HepG2 (cell line): ENCODE measurements at regions not wholly inside any gene's neighbourhood (a gene's known extent, or its start where the extent isn't known, plus 50 kb on each side); places are given as distances from the start of the nearest gene placed in this dataset.

Experiments
- ATAC-seq: fragments of 200-7000 bp; cut with Tn5 transposase; 3 replicates; pipeline ENCODE4 v1.9.1; 2020; ENCODE audit warnings: mild to moderate bottlenecking, moderate library complexity
- BruUV-seq: library from RNA; stranded (reverse); fragments of 400-500 nt; replicated peaks from 2 replicates; lab custom pipeline; 2021; lab: Mats Ljungman, UMichigan
- CTCF ChIA-PET: fragments of 300-600 bp; formaldehyde crosslinking; extraction: SDS; loops from one replicate; lab custom pipeline; 2021; ENCODE audit warnings: low total read pairs, inconsistent platforms, low intra/inter-chr PET ratio; lab: Yijun Ruan, JAX
- POLR2A ChIA-PET: fragments of 350-600 bp; sonication (Branson Sonifier 250); formaldehyde crosslinking; loops from one replicate; lab custom pipeline; 2020; ENCODE audit warnings: antibody characterized with exemption, inconsistent platforms; lab: Yijun Ruan, JAX
- DNase-seq: peaks from one replicate; pipeline ENCODE4 v3.0.0-alpha.2; 2015; ENCODE audit warnings: low spot score
- FAIRE-seq: peaks from 3 replicates; lab custom pipeline; 2011; peaks lifted over from hg19 to GRCh38; lab: Jason Lieb, UNC
- H2AFZ ChIP-seq: one replicate; pipeline ENCODE4 v1.6.1; 2011; ENCODE audit warnings: low read length, inconsistent platforms
- H3K27ac ChIP-seq: fragments of 300-600 bp; 3 replicates; pipeline ENCODE4 v1.8.0; 2011; ENCODE audit warnings: mixed run types, mild to moderate bottlenecking, mixed read lengths, low read length, inconsistent platforms; ENCODE audit not compliant: insufficient read depth; ENCODE audit errors: extremely low read length
- H3K27me3 ChIP-seq, 2 experiments: fragments of 200-600 bp in 1 of 2; 2 replicates in 1 of 2; 3 replicates in 1 of 2; pipeline versions ENCODE4 v1.6.0 to v1.8.0; 2011; ENCODE audit warnings: low read length in 2 of 2, mild to moderate bottlenecking in 2 of 2, moderate library complexity in 2 of 2, inconsistent platforms in 1 of 2; ENCODE audit not compliant: insufficient read depth in 2 of 2, control insufficient read depth in 1 of 2
- H3K36me3 ChIP-seq, 2 experiments: fragments of 200-600 bp in 1 of 2; replicated peaks in 1 of 2; 2 replicates in 1 of 2; 3 replicates in 1 of 2; pipeline versions ENCODE4 v1.5.1 to v1.8.0; 2011; ENCODE audit warnings: low read length in 2 of 2, inconsistent platforms in 1 of 2; ENCODE audit not compliant: insufficient read depth in 2 of 2, control insufficient read depth in 1 of 2
- H3K4me1 ChIP-seq: 2 replicates; pipeline ENCODE4 v1.5.1; 2012; ENCODE audit warnings: low read length, inconsistent platforms; ENCODE audit not compliant: insufficient read depth
- H3K4me2 ChIP-seq: 2 replicates; pipeline ENCODE4 v1.6.0; 2011; ENCODE audit warnings: low read depth, low read length, inconsistent platforms
- H3K4me3 ChIP-seq, 3 experiments: fragments of 200-600 bp in 1 of 3; sonication (generic), shearing (Covaris generic) in 1 of 3; replicated peaks in 1 of 3; 2 replicates each; pipeline ENCODE4 v1.5.1; 2011 to 2016; ENCODE audit warnings: low read length in 3 of 3, inconsistent platforms in 2 of 3, low read depth in 2 of 3, mild to moderate bottlenecking in 2 of 3, control low read depth in 1 of 3, mixed read lengths in 1 of 3; ENCODE audit not compliant: insufficient read depth in 1 of 3
- H3K79me2 ChIP-seq: one replicate; pipeline ENCODE4 v1.6.1; 2011; ENCODE audit warnings: low read length, inconsistent platforms; ENCODE audit not compliant: insufficient read depth
- H3K9ac ChIP-seq: 2 replicates; pipeline ENCODE4 v1.6.0; 2011; ENCODE audit warnings: mild to moderate bottlenecking, low read depth, low read length, inconsistent platforms; ENCODE audit not compliant: insufficient read depth
- H3K9me3 ChIP-seq: 2 replicates; pipeline ENCODE4 v1.5.1; 2012; ENCODE audit warnings: mild to moderate bottlenecking, low read length
- H4K20me1 ChIP-seq: 2 replicates; pipeline ENCODE4 v1.6.0; 2011; ENCODE audit warnings: inconsistent platforms, mild to moderate bottlenecking, low read length, moderate library complexity; ENCODE audit not compliant: insufficient read depth
- GPBP1L1 ChIP-seq: sonication (generic); formaldehyde crosslinking; IDR thresholded peaks from 2 replicates; pipeline ENCODE4 v1.5.0; 2020; ENCODE audit warnings: mild to moderate bottlenecking, missing genetic modification reagents
- GPN1 ChIP-seq: sonication (generic); formaldehyde crosslinking; IDR thresholded peaks from 2 replicates; pipeline ENCODE4 v1.5.1; 2020; ENCODE audit warnings: missing genetic modification reagents, borderline replicate concordance
- HNRNPL ChIP-seq: fragments of 200-400 bp; formaldehyde crosslinking; IDR thresholded peaks from 2 replicates; pipeline ENCODE4 v1.6.1; 2017; ENCODE audit warnings: mild to moderate bottlenecking, low read depth, low read length
- HOMEZ ChIP-seq: IDR thresholded peaks from 2 replicates; pipeline ENCODE4 v1.6.1; 2016; ENCODE audit warnings: low read depth
- MED13 ChIP-seq: sonication (generic); formaldehyde crosslinking; IDR thresholded peaks from 2 replicates; pipeline ENCODE4 v1.5.0; 2020; ENCODE audit warnings: missing genetic modification reagents
- NFKB2 ChIP-seq: sonication (generic); formaldehyde crosslinking; IDR thresholded peaks from 2 replicates; pipeline ENCODE4 v1.4.0; 2020; ENCODE audit warnings: missing genetic modification reagents, borderline replicate concordance
- ZNF251 ChIP-seq: sonication (generic); formaldehyde crosslinking; IDR thresholded peaks from 2 replicates; pipeline ENCODE4 v1.9.0; 2021; ENCODE audit warnings: mild to moderate bottlenecking, missing genetic modification reagents
- ZNF609 ChIP-seq: sonication (generic); formaldehyde crosslinking; IDR thresholded peaks from 2 replicates; pipeline ENCODE4 v1.4.0; 2020; ENCODE audit warnings: mild to moderate bottlenecking, missing genetic modification reagents, borderline replicate concordance
- in situ Hi-C: cut with HindIII; loops from 2 replicates; pipeline ENCODE4 v1.10.0; 2017; ENCODE audit warnings: low pct_unique_long_range_greater_than_20kb; ENCODE audit not compliant: extremely low pct_ligation_motif_present
- intact Hi-C: fragments of 100-400 bp; cut with micrococcal nuclease; formaldehyde crosslinking; loops from one replicate; pipeline ENCODE4 v1.10.0; 2022; ENCODE audit not compliant: unreplicated experiment

GRCh38 chr10:108409306-108409705, 1244.8 kb upstream of the SORCS1 start:
- POLR2A ChIA-PET = no interaction called here
- in situ Hi-C loops = no loop called here

More at GRCh38 chr10:108409306-108409705, 1244.8 kb upstream of the SORCS1 start:
- H2AFZ ChIP-seq = no peak overlapping the region
- no peaks in the 10 kb centered on the region for H3K4me1 ChIP-seq
- no peaks in the 10 kb centered on the region for H4K20me1 ChIP-seq
- no peak overlapping the region for H3K27ac ChIP-seq
- ATAC-seq (no peak), DNase-seq (no peak)
- no peaks in the 10 kb centered on the region for H3K79me2 ChIP-seq
- no peaks in the 10 kb centered on the region for H3K36me3 ChIP-seq
- H3K27me3 ChIP-seq = no peaks in the 10 kb centered on the region
- H3K4me3 ChIP-seq = no peak overlapping the region
- peaks cover 66% of the 10 kb centered on the region for H3K9me3 ChIP-seq
- BruUV-seq = no TSS peak
- H3K4me2 ChIP-seq = no peak overlapping the region
- no peak overlapping the region for H3K9ac ChIP-seq
- CTCF ChIA-PET = no interaction called here
- intact Hi-C loops = no loop called here
- no peak for TF ChIP-seq GPN1 (CRISPR knock-in tag)
- no peak for TF ChIP-seq HNRNPL
- TF ChIP-seq ZNF251 (CRISPR knock-in tag) = no peak
- TF ChIP-seq MED13 = no peak
- TF ChIP-seq GPBP1L1 (CRISPR knock-in tag) = no peak
- no peak for TF ChIP-seq ZNF609
- TF ChIP-seq NFKB2 = no peak
- no peak for TF ChIP-seq HOMEZ
- TF ChIP-seq, all 625 proteins: peak for 0
- FAIRE-seq = no peak
